Right lobe of liver (tissue), 6 donors: ENCODE measurements at regions not wholly inside any gene's neighbourhood (a gene's known extent, or its start where the extent isn't known, plus 50 kb on each side); places are given as distances from the start of the nearest gene placed in this dataset.

Source experiments
- ATAC-seq, 4 donors: fragments of 200-7000 bp; cut with Tn5 transposase; one replicate each; pipeline ENCODE4 v1.9.1; 2020; ENCODE audit warnings: mild to moderate bottlenecking in 4 of 4, moderate library complexity in 4 of 4
- DNase-seq, 3 donors: peaks; one replicate each; pipeline ENCODE4 v3.0.0-alpha.2; 2020
- H3K27ac ChIP-seq, 3 donors: fragments of 200-600 bp; one replicate each; pipeline ENCODE4 v1.8.0; 2022
- H3K27me3 ChIP-seq, 2 donors: fragments of 200-600 bp; one replicate each; pipeline ENCODE4 v1.8.0; 2022
- H3K36me3 ChIP-seq, 4 donors: fragments of 200-600 bp; sonication (generic) in 1 of 4; one replicate each; pipeline versions ENCODE4 v1.5.1 to v1.8.0; 2017 to 2022; ENCODE audit warnings: control low read depth in 1 of 4
- H3K4me1 ChIP-seq, 4 donors: fragments of 200-600 bp; sonication (generic) in 1 of 4; one replicate each; pipeline versions ENCODE4 v1.5.1 to v1.8.0; 2017 to 2022; ENCODE audit warnings: control low read depth in 1 of 4
- H3K4me3 ChIP-seq, 3 donors: fragments of 200-600 bp; one replicate each; pipeline ENCODE4 v1.8.0; 2022
- H3K9me3 ChIP-seq, 4 donors: fragments of 200-600 bp; sonication (generic) in 1 of 4; one replicate each; pipeline versions ENCODE4 v1.5.1 to v1.8.0; 2017 to 2022; ENCODE audit warnings: control low read depth in 1 of 4
- POLR2A ChIP-seq: fragments of 450-650 bp; IDR thresholded peaks from one replicate; pipeline ENCODE4 v1.6.1; 2017; ENCODE audit warnings: antibody characterized with exemption, mild to moderate bottlenecking
- WGBS: methylation state at CpG from one replicate; pipeline ENCODE4 v1.1.6; 2018; ENCODE audit warnings: low coverage, low lambda C conversion rate; ENCODE audit not compliant: insufficient coverage; ENCODE audit errors: missing lambda C conversion rate; 5-methylcytosine and 5-hydroxymethylcytosine counted together
- intact Hi-C, 2 donors: fragments of 100-400 bp; cut with DNase I; formaldehyde crosslinking; loops; one replicate each; pipeline versions ENCODE4 v1.11.2 to v1.14.1; 2022
- TF ChIP-seq, protein P1 (sequence below), 4 donors: fragments of 200-600 bp in 3 of 4; fragments of 450-650 bp in 1 of 4; IDR thresholded peaks; one replicate each; pipeline versions ENCODE4 v1.5.1 to v1.8.0; 2016 to 2022; ENCODE audit warnings: antibody characterized with exemption in 4 of 4, mild to moderate bottlenecking in 2 of 4
- donor health status: DM: no; HTN: yes; CAD: no.
- donor health status: DM: no; HTN: no; CAD: no.
- donor health status: DM: no; HTN: no; CAD: no.
- donor health status: DM: no; HTN: yes; CAD: no.
- donor health status: DM: no; HTN: yes; CAD: no.

DNA sequence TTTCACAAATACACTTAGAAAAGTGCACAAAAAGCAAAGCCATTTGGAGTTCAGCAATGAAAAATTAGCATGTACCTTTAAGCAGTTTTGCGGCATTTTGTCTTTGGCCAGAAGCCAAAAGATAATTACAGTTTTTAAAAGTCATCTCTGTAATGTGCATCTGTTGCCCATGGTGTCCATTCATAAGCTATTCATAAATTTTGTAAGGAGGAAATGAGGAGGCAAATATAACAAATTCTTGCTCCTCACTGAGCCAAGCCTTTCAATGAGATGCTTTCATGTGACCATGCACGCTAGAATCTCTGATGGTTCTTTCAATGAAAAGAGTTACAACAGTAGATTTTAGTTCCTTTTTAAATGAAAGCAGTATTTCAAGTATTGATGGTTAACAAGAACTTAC, 247.1 kb upstream of the MON1B start:
- H3K27ac ChIP-seq: no peak overlapping the region
- no peak for DNase-seq
- no peaks in the 10 kb centered on the region for H3K36me3 ChIP-seq
- H3K4me3 ChIP-seq: no peak overlapping the region
- H3K9me3 ChIP-seq: no peaks in the 10 kb centered on the region
- H3K27me3 ChIP-seq: no peaks in the 10 kb centered on the region
- intact Hi-C loops: no loop called here
- no peak for TF ChIP-seq POLR2A
- TF ChIP-seq, protein P1, sequence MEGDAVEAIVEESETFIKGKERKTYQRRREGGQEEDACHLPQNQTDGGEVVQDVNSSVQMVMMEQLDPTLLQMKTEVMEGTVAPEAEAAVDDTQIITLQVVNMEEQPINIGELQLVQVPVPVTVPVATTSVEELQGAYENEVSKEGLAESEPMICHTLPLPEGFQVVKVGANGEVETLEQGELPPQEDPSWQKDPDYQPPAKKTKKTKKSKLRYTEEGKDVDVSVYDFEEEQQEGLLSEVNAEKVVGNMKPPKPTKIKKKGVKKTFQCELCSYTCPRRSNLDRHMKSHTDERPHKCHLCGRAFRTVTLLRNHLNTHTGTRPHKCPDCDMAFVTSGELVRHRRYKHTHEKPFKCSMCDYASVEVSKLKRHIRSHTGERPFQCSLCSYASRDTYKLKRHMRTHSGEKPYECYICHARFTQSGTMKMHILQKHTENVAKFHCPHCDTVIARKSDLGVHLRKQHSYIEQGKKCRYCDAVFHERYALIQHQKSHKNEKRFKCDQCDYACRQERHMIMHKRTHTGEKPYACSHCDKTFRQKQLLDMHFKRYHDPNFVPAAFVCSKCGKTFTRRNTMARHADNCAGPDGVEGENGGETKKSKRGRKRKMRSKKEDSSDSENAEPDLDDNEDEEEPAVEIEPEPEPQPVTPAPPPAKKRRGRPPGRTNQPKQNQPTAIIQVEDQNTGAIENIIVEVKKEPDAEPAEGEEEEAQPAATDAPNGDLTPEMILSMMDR (IDR thresholded peaks at IDR 0.05): no peak
- 64% methylated on average over 2 of the region's 2 CpGs for WGBS
- ATAC-seq: no peak
- H3K4me1 ChIP-seq: no peaks in the 10 kb centered on the region

DNA sequence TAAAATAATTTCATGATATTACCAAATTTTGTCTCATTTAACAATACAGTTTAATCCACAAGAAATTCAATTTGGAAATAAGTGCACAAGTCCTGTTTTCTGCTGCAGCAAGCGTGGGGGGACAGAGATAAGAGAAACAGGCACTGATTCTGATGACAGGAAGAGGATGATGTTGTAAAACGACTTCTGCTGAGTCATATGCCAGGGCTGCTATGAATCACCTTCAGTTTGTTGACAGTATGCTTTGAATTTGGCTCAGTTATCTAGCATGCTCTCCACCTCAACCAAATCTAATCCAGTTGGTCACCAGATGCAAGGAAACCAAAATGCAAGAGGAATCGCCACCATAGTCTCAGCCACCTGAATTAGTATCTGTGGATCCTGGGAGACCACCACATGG, 244.1 kb upstream of the MON1B start:
- ATAC-seq: peak; percentile 72 to 99 (median 86)
- WGBS: 19% methylated on average over 3 of the region's 3 CpGs
- intact Hi-C loops: no loop called here

DNA sequence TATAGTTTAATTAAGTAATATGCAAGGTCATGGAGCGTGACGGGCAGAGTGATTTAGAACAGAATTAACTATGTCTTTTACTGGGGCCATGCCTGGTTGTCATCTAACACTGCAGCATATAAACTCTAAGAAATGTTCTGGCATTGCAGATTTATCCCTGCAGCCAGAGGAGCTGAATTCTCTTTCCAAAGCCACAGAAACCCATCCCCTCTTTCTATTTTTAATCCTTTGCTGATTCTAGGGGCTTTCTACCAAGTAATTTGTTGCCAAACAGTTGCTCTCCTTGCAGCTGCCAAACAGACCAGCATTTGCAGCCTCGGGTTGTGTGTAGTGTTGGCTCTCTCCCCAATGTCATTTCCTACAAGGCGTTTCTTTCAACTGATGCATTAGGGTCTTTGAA, 243.2 kb upstream of the MON1B start:
- no peaks in the 10 kb centered on the region for H3K4me1 ChIP-seq
- H3K27ac ChIP-seq: no peak overlapping the region
- DNase-seq (no peak), ATAC-seq (no peak)
- H3K36me3 ChIP-seq: no peaks in the 10 kb centered on the region
- no peak overlapping the region for H3K4me3 ChIP-seq
- no peak for TF ChIP-seq POLR2A
- TF ChIP-seq, protein P1 (IDR thresholded peaks at IDR 0.05): no peak
- WGBS: 64% methylated on average over 4 of the region's 4 CpGs
- no peaks in the 10 kb centered on the region for H3K9me3 ChIP-seq
- H3K27me3 ChIP-seq: no peaks in the 10 kb centered on the region
- intact Hi-C loops: no loop called here

More for the DNA sequence above, 244.1 kb upstream of the MON1B start:
- Histone ChIP-seq H3K27me3 (no peaks in the 10 kb centered on the region), H3K36me3 (no peaks in the 10 kb centered on the region), H3K4me1 (no peaks in the 10 kb centered on the region), H3K9me3 (no peaks in the 10 kb centered on the region), H3K27ac (no peak overlapping the region), H3K4me3 (no peak overlapping the region)
- TF ChIP-seq, protein P1 (IDR thresholded peaks at IDR 0.05): no peak
- no peak for TF ChIP-seq POLR2A
- no peak for DNase-seq

DNA sequence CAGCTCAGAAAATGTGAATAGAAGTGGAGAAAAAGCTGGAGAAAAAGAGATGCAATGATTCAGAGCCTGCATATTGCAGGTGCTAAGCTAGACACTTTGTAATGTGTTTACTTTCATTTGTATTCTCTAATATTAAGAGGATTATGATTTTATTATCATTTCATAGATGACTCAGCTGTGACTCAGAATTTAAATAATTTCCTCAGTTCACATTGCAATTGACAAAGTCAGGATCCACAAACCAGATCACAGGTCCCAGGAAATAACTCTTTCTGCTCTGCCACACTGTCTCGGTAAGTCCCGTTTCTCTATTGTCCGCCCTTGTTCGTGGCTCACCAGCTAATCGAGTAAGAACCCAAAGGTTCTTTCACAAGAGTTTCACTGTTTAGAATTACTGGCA, 235.4 kb upstream of the MON1B start:
- Histone ChIP-seq H3K27me3 (no peaks in the 10 kb centered on the region), H3K27ac (no peak overlapping the region), H3K9me3 (no peaks in the 10 kb centered on the region), H3K4me3 (no peak overlapping the region), H3K4me1 (no peaks in the 10 kb centered on the region), H3K36me3 (no peaks in the 10 kb centered on the region)
- intact Hi-C loops: no loop called here
- ATAC-seq (no peak), DNase-seq (no peak)
- 57% methylated on average over 5 of the region's 5 CpGs for WGBS
- TF ChIP-seq, protein P1 (IDR thresholded peaks at IDR 0.05): no peak
- TF ChIP-seq POLR2A: no peak

DNA sequence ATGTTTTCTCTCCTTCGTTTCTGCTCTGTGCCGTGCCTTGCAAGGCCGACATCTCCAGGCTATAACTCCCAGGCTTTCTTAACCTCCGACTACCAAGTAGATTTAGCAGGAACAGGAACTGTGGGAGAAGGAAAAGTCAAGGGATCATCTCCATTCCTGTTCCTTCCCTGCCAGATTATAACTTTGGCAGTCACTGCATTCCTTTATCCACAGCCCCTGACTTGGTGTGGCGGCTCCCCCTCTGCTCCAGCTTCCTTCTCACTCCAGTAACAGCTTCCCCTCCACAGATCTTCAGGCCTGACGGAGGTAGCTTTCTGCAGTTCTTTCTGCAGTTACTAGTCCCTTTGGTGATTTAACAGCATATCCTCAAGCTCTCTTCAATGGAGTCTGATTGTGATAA, 234.6 kb upstream of the MON1B start:
- DNase-seq: no peak
- TF ChIP-seq, protein P1 (IDR thresholded peaks at IDR 0.05): no peak
- TF ChIP-seq POLR2A: no peak
- 56% methylated on average over 6 of the region's 6 CpGs for WGBS
- no peaks in the 10 kb centered on the region for H3K27me3 ChIP-seq
- peak in 2 of 4 donors; percentile 26 to 55 for ATAC-seq
- intact Hi-C loops: no loop called here
- H3K4me1 ChIP-seq: no peaks in the 10 kb centered on the region
- no peaks in the 10 kb centered on the region for H3K9me3 ChIP-seq
- H3K4me3 ChIP-seq: no peak overlapping the region
- H3K36me3 ChIP-seq: no peaks in the 10 kb centered on the region
- H3K27ac ChIP-seq: no peak overlapping the region
